Right cardiac atrium (tissue), 5 donors: ENCODE measurements at regions not wholly inside any gene's neighbourhood (a gene's known extent, or its start where the extent isn't known, plus 50 kb on each side); places are given as distances from the start of the nearest gene placed in this dataset.
"Not testable (repeated sequence)": the region's sequence is repeated elsewhere in the genome, so short reads cannot be mapped to it uniquely, and the experiment has no call there.

Experiments
- ATAC-seq, 2 donors: fragments of 200-7000 bp; cut with Tn5 transposase; one replicate each; pipeline versions ENCODE4 v1.8.0 to v1.9.1; 2020; ENCODE audit warnings: moderate library complexity in 2 of 2, mild to moderate bottlenecking in 1 of 2
- DNase-seq, 3 donors: peaks; one replicate each; pipeline ENCODE4 v3.0.0-alpha.2; 2020
- H3K27ac ChIP-seq: one replicate; pipeline ENCODE4 v1.5.1; 2013; ENCODE audit warnings: mild to moderate bottlenecking, low read length, control low read depth, moderate library complexity
- H3K27me3 ChIP-seq: one replicate; pipeline ENCODE4 v1.6.1; 2013; ENCODE audit not compliant: control insufficient read depth, insufficient read depth
- H3K4me1 ChIP-seq: one replicate; pipeline ENCODE4 v1.6.1; 2013; ENCODE audit warnings: low read length; ENCODE audit not compliant: control insufficient read depth, insufficient read depth
- H3K4me3 ChIP-seq: one replicate; pipeline ENCODE4 v1.5.1; 2013; ENCODE audit warnings: low read length, control low read depth
- H3K9me3 ChIP-seq: one replicate; pipeline ENCODE4 v1.6.1; 2013; ENCODE audit warnings: low read length; ENCODE audit not compliant: control insufficient read depth
- WGBS: extraction: QIAGEN DNeasy Blood & Tissue Kit; methylation state at CpG from one replicate; pipeline ENCODE4 v1.1.7; 2013; 5-methylcytosine and 5-hydroxymethylcytosine counted together
- intact Hi-C, 4 donors: fragments of 100-400 bp; cut with DNase I; formaldehyde crosslinking; loops; one replicate each; pipeline versions ENCODE4 v1.11.0 to v1.14.0; 2022 to 2023
- donor health status: healthy with polysubstance abuse.
- donor health status: DM: no; HTN: yes; CAD: no.
- donor health status: DM: no; HTN: no; CAD: no.
- donor health status: DM: no; HTN: yes; CAD: no; lungs with severe emphysema.
- donor health status: DM: yes; HTN: yes; CAD: no.

- DNase-seq, result no peak
- H3K27ac ChIP-seq, result no peak overlapping the region
- intact Hi-C loops, result no loop called here
- no peaks in the 10 kb centered on the region for H3K4me1 ChIP-seq
- no peaks in the 10 kb centered on the region for H3K9me3 ChIP-seq
- WGBS, result 61% methylated on average over 2 of the region's 2 CpGs
- ATAC-seq, result no peak
- H3K27me3 ChIP-seq, result no peaks in the 10 kb centered on the region
- no peak overlapping the region for H3K4me3 ChIP-seq
Measured at GRCh38 chr16:13378151-13378550, 476.8 kb downstream of the SHISA9 start.

DNA sequence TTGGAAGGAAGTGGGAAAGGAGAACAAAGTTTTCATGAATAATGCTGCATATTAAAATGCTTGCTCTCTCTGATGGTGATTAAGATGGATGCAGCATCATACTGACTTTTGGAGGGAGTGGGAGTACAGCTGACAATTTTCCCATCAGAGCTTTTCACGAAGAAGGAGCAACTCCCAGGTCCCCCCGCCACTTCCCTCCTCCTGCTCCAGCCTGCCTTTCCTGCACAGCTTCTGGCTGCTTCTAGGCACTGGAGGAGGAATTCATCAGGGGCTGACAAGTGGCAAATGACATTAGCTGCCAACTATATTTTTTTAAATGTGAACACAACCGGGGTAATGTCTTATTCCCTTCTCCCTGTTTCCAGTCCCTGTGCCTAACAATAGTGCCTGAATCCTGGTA lies 477.9 kb downstream of the SHISA9 start:
- 54% methylated on average over 3 of the region's 3 CpGs for WGBS
- Histone ChIP-seq H3K4me3 (no peak overlapping the region), H3K27ac (no peak overlapping the region), H3K9me3 (no peaks in the 10 kb centered on the region), H3K4me1 (no peaks in the 10 kb centered on the region), H3K27me3 (no peaks in the 10 kb centered on the region)
- ATAC-seq, result no peak
- DNase-seq, result no peak
- intact Hi-C loops, result no loop called here

DNA sequence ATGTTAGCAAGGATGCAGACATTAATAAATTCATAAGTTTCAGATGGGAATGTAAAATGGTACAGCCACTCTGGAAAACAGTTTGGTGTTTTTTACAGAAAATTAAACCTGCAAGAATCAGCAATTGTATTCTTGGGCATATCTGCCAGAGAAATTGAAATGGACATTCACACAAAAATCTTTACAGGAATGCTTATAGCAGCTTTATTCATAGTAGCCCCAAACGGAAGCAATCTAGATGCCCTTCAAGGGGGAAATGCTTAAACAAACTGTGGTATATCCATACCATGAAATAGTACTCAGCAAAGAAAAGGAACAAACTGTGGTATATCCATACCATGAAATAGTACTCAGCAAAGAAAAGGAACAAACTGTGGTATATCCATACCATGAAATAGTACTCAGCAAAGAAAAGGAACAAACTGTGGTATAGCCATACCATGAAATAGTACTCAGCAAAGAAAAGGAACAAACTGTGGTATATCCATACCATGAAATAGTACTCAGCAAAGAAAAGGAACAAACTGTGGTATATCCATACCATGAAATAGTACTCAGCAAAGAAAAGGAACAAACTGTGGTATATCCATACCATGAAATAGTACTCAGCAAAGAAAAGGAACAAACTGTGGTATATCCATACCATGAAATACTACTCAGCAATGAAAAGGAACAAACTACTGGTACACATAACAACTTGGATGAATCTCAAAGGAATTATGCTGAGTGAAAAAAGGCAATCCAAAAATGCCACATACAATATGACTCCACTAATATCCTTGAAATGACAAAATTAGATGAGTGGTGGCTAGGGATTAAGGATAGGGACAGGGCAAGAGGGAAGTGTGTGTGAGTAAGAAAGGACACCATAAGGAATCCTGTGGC lies 484.0 kb downstream of the SHISA9 start:
- H3K9me3 ChIP-seq, H3K4me1 ChIP-seq, H3K4me3 ChIP-seq, DNase-seq, ATAC-seq, H3K27ac ChIP-seq, intact Hi-C loops, H3K27me3 ChIP-seq: not testable (repeated sequence)
- 86% methylated on average over 1 of the region's 1 CpG for whole genome bisulfite sequencing

GRCh38 chr16:13390093-13390985 lies 488.9 kb downstream of the SHISA9 start:
- WGBS, result 41% methylated on average over 7 of the region's 7 CpGs
- Histone ChIP-seq H3K27me3 (no peaks in the 10 kb centered on the region), H3K9me3 (no peaks in the 10 kb centered on the region), H3K4me1 (no peaks in the 10 kb centered on the region), H3K27ac (no peak overlapping the region), H3K4me3 (no peak overlapping the region)
- ATAC-seq, result no peak
- intact Hi-C loops, result no loop called here
- DNase-seq, result no peak

GRCh38 chr16:13390986-13391305 lies 489.5 kb downstream of the SHISA9 start:
- Histone ChIP-seq H3K4me1 (no peaks in the 10 kb centered on the region), H3K27ac (no peak overlapping the region), H3K4me3 (no peak overlapping the region), H3K9me3 (no peaks in the 10 kb centered on the region), H3K27me3 (no peaks in the 10 kb centered on the region)
- no peak for ATAC-seq
- DNase-seq, result no peak
- intact Hi-C loops, result no loop called here

- H3K4me1 ChIP-seq, result no peaks in the 10 kb centered on the region
- H3K27ac ChIP-seq, result no peak overlapping the region
- intact Hi-C loops, result no loop called here
- no peaks in the 10 kb centered on the region for H3K27me3 ChIP-seq
- WGBS, result 54% methylated on average over 3 of the region's 3 CpGs
- DNase-seq, result no peak
- no peak for ATAC-seq
- H3K9me3 ChIP-seq, result no peaks in the 10 kb centered on the region
- H3K4me3 ChIP-seq, result no peak overlapping the region
Measured at GRCh38 chr16:13391337-13391736, 489.9 kb downstream of the SHISA9 start.

- no peaks in the 10 kb centered on the region for H3K4me1 ChIP-seq
- no peak for DNase-seq
- H3K9me3 ChIP-seq, result no peaks in the 10 kb centered on the region
- 86% methylated on average over 4 of the region's 4 CpGs for WGBS
- H3K27ac ChIP-seq, result no peak overlapping the region
- intact Hi-C loops, result no loop called here
- H3K4me3 ChIP-seq, result no peak overlapping the region
- H3K27me3 ChIP-seq, result no peaks in the 10 kb centered on the region
- ATAC-seq, result no peak
Measured at GRCh38 chr16:13392341-13392740, 490.9 kb downstream of the SHISA9 start.

DNA sequence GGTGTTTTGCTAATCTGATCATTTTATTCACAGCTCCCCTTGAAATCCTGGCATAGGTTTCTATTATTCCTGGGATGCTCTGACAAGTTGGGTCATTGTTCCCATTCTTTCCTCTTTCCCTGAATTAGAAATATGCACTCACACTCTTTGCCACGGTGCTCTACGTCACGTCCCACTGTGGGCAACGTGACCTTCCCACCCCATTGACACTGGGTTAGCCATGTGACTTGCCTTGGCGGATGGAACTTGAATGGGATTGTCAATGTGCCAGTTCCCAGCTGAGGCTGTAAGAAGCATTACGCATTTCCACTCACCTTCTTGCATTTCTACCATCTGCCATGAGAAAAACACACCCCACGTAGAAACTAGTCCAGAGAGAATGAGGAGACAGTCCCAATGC lies 492.4 kb downstream of the SHISA9 start:
- H3K4me1 ChIP-seq, result no peaks in the 10 kb centered on the region
- H3K27ac ChIP-seq, result no peak overlapping the region
- 75% methylated on average over 7 of the region's 7 CpGs for WGBS
- DNase-seq (no peak), ATAC-seq (no peak)
- no peak overlapping the region for H3K4me3 ChIP-seq
- no peaks in the 10 kb centered on the region for H3K9me3 ChIP-seq
- intact Hi-C loops, result no loop called here
- H3K27me3 ChIP-seq, result no peaks in the 10 kb centered on the region

DNA sequence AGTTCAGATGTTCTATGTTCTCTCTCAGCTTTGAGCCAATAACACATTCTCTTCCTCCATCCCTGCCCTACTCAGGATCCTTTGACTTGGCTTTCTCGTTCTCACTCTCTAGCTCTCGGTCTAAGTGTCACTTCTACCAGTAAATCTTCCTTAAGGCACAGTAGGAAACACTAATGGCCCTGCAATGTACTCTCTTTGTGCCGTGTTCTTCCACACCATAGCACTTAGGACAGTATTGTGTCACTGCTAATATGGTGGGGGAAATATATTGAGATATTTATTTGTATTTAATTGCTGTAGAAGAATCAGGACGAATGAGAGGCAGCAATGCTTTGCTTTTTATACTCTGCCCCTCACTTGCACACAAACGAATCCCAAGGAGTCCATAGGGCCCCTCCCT lies 493.1 kb downstream of the SHISA9 start:
- Histone ChIP-seq H3K4me3 (no peak overlapping the region), H3K9me3 (no peaks in the 10 kb centered on the region), H3K4me1 (no peaks in the 10 kb centered on the region), H3K27me3 (no peaks in the 10 kb centered on the region), H3K27ac (no peak overlapping the region)
- no peak for ATAC-seq
- 51% methylated on average over 5 of the region's 5 CpGs for WGBS
- intact Hi-C loops, result no loop called here
- DNase-seq, result no peak

DNA sequence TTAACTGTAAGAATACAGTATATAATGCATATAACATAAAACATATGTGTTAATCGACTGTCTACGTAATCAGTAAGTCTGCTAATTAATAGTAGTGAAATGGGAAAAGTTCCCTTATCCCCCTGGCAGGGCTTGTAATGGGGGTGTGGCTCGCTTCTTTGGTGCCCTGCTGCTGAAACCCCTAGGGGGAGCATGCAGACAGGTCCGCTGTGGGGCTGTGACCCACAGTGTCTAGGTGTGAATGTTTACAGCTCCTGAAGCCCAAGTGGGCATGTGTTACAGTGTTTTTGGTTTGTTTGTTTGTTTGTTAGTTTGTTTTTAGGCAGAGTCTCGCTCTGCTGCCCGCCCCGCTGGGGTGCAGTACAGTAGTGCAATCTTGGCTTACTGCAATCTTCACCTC lies 495.7 kb downstream of the SHISA9 start:
- ATAC-seq (no peak), DNase-seq (no peak)
- Histone ChIP-seq H3K27ac (no peak overlapping the region), H3K9me3 (no peaks in the 10 kb centered on the region), H3K27me3 (no peaks in the 10 kb centered on the region), H3K4me1 (no peaks in the 10 kb centered on the region), H3K4me3 (no peak overlapping the region)
- intact Hi-C loops, result no loop called here
- WGBS, result 77% methylated on average over 7 of the region's 7 CpGs

GRCh38 chr16:13401641-13402040 lies 500.2 kb downstream of the SHISA9 start:
- H3K9me3 ChIP-seq, result no peaks in the 10 kb centered on the region
- intact Hi-C loops, result no loop called here
- no peak overlapping the region for H3K4me3 ChIP-seq
- H3K4me1 ChIP-seq, result no peaks in the 10 kb centered on the region
- H3K27me3 ChIP-seq, result no peaks in the 10 kb centered on the region
- no peak overlapping the region for H3K27ac ChIP-seq
- 77% methylated on average over 4 of the region's 4 CpGs for WGBS
- ATAC-seq (no peak), DNase-seq (no peak)
